Esophagus (tissue), 2 donors: ENCODE measurements at regions not wholly inside any gene's neighbourhood (a gene's known extent, or its start where the extent isn't known, plus 50 kb on each side); places are given as distances from the start of the nearest gene placed in this dataset.
"Not testable (repeated sequence)": the region's sequence is repeated elsewhere in the genome, so short reads cannot be mapped to it uniquely, and the experiment has no call there.

Experiments used
- H3K27ac ChIP-seq, 2 donors: one replicate each; pipeline ENCODE4 v1.5.1; 2013; ENCODE audit warnings: low read depth in 2 of 2, mild to moderate bottlenecking in 2 of 2, inconsistent platforms in 1 of 2, low read length in 1 of 2, moderate library complexity in 1 of 2
- H3K27me3 ChIP-seq, 2 donors: one replicate each; pipeline ENCODE4 v1.6.1; 2013; ENCODE audit warnings: low read length in 2 of 2, control low read depth in 1 of 2, mild to moderate bottlenecking in 1 of 2; ENCODE audit not compliant: insufficient read depth in 2 of 2, control insufficient read depth in 1 of 2
- H3K36me3 ChIP-seq, 2 donors: one replicate each; pipeline ENCODE4 v1.6.1; 2013; ENCODE audit warnings: low read length in 1 of 2; ENCODE audit not compliant: control insufficient read depth in 2 of 2, insufficient read depth in 2 of 2
- H3K4me1 ChIP-seq, 2 donors: one replicate each; pipeline ENCODE4 v1.6.1; 2013; ENCODE audit warnings: low read length in 1 of 2; ENCODE audit not compliant: control insufficient read depth in 2 of 2, insufficient read depth in 2 of 2
- H3K4me3 ChIP-seq, 2 donors: one replicate each; pipeline ENCODE4 v1.5.1; 2013; ENCODE audit warnings: low read length in 2 of 2, mild to moderate bottlenecking in 2 of 2, low read depth in 1 of 2, moderate library complexity in 1 of 2
- H3K9me3 ChIP-seq, 2 donors: one replicate each; pipeline ENCODE4 v1.6.1; 2013; ENCODE audit warnings: mild to moderate bottlenecking in 2 of 2, low read depth in 1 of 2, low read length in 1 of 2, moderate library complexity in 1 of 2; ENCODE audit not compliant: control insufficient read depth in 2 of 2, insufficient read depth in 1 of 2
- WGBS, 2 donors: extraction: QIAGEN DNeasy Blood & Tissue Kit; methylation state at CpG; one replicate each; pipeline ENCODE4 v1.1.7; 2013; 5-methylcytosine and 5-hydroxymethylcytosine counted together
- donor health status: healthy with polysubstance abuse.
- donor health status: Bipolar disorder and iron deficiency.

GRCh38 chr6:51007237-51007636 is 188.6 kb downstream of the TFAP2B start:
- Histone ChIP-seq H3K27ac (no peak overlapping the region), H3K4me1 (no peaks in the 10 kb centered on the region), H3K9me3 (no peaks in the 10 kb centered on the region), H3K4me3 (no peak overlapping the region), H3K36me3 (no peaks in the 10 kb centered on the region), H3K27me3 (no peaks in the 10 kb centered on the region)

GRCh38 chr6:51008693-51009092 is 190.0 kb downstream of the TFAP2B start:
- WGBS, 2 donors = 82 to 88% methylated on average over 1 of the region's 1 CpG
- not testable (repeated sequence) for H3K9me3 ChIP-seq, H3K4me1 ChIP-seq, H3K27ac ChIP-seq, H3K27me3 ChIP-seq, H3K36me3 ChIP-seq, H3K4me3 ChIP-seq

GRCh38 chr6:51013376-51013775 is 194.7 kb downstream of the TFAP2B start:
- no peaks in the 10 kb centered on the region for H3K27me3 ChIP-seq
- H3K36me3 ChIP-seq = no peaks in the 10 kb centered on the region
- H3K4me3 ChIP-seq = no peak overlapping the region
- H3K27ac ChIP-seq = no peak overlapping the region
- no peaks in the 10 kb centered on the region for H3K4me1 ChIP-seq
- no peaks in the 10 kb centered on the region for H3K9me3 ChIP-seq

GRCh38 chr6:51015394-51015793 is 196.7 kb downstream of the TFAP2B start:
- Histone ChIP-seq H3K36me3 (no peaks in the 10 kb centered on the region), H3K4me3 (no peak overlapping the region), H3K9me3 (no peaks in the 10 kb centered on the region), H3K27ac (no peak overlapping the region), H3K27me3 (no peaks in the 10 kb centered on the region), H3K4me1 (no peaks in the 10 kb centered on the region)
- WGBS, 2 donors = 81 to 93% methylated on average over 6 of the region's 6 CpGs

GRCh38 chr6:51016489-51016888 is 197.8 kb downstream of the TFAP2B start:
- Histone ChIP-seq H3K27me3 (no peaks in the 10 kb centered on the region), H3K9me3 (no peaks in the 10 kb centered on the region), H3K4me1 (no peaks in the 10 kb centered on the region), H3K27ac (no peak overlapping the region), H3K36me3 (no peaks in the 10 kb centered on the region), H3K4me3 (no peak overlapping the region)
- 69 to 82% methylated on average over 1 of the region's 1 CpG for WGBS, 2 donors

- no peaks in the 10 kb centered on the region for H3K36me3 ChIP-seq
- H3K4me3 ChIP-seq = no peak overlapping the region
- no peaks in the 10 kb centered on the region for H3K9me3 ChIP-seq
- no peaks in the 10 kb centered on the region for H3K4me1 ChIP-seq
- WGBS, 2 donors = 63 to 67% methylated on average over 5 of the region's 5 CpGs
- H3K27ac ChIP-seq = no peak overlapping the region
- no peaks in the 10 kb centered on the region for H3K27me3 ChIP-seq
Observed at GRCh38 chr6:51019806-51020205, 201.1 kb downstream of the TFAP2B start.

- 63 to 70% methylated on average over 3 of the region's 3 CpGs for WGBS, 2 donors
- no peaks in the 10 kb centered on the region for H3K9me3 ChIP-seq
- H3K4me1 ChIP-seq = no peaks in the 10 kb centered on the region
- no peak overlapping the region for H3K27ac ChIP-seq
- H3K27me3 ChIP-seq = no peaks in the 10 kb centered on the region
- H3K4me3 ChIP-seq = no peak overlapping the region
- no peaks in the 10 kb centered on the region for H3K36me3 ChIP-seq
Observed at GRCh38 chr6:51021171-51021570, 202.5 kb downstream of the TFAP2B start.

GRCh38 chr6:51024126-51024525 is 205.5 kb downstream of the TFAP2B start:
- WGBS, 2 donors = 77 to 88% methylated on average over 3 of the region's 3 CpGs
- Histone ChIP-seq H3K9me3 (no peaks in the 10 kb centered on the region), H3K4me3 (no peak overlapping the region), H3K4me1 (no peaks in the 10 kb centered on the region), H3K36me3 (no peaks in the 10 kb centered on the region), H3K27me3 (no peaks in the 10 kb centered on the region), H3K27ac (no peak overlapping the region)

GRCh38 chr6:51025082-51025777 is 206.6 kb downstream of the TFAP2B start:
- 86 to 87% methylated on average over 18 of the region's 18 CpGs for WGBS, 2 donors
- Histone ChIP-seq H3K27ac (no peak overlapping the region), H3K27me3 (no peaks in the 10 kb centered on the region), H3K4me1 (no peaks in the 10 kb centered on the region), H3K4me3 (no peak overlapping the region), H3K36me3 (no peaks in the 10 kb centered on the region), H3K9me3 (no peaks in the 10 kb centered on the region)

- no peak overlapping the region for H3K4me3 ChIP-seq
- no peak overlapping the region for H3K27ac ChIP-seq
- 60 to 65% methylated on average over 5 of the region's 5 CpGs for WGBS, 2 donors
- H3K36me3 ChIP-seq = no peaks in the 10 kb centered on the region
- H3K9me3 ChIP-seq = no peaks in the 10 kb centered on the region
- H3K4me1 ChIP-seq = no peaks in the 10 kb centered on the region
- H3K27me3 ChIP-seq = no peaks in the 10 kb centered on the region
Observed at GRCh38 chr6:51027283-51028065, 208.8 kb downstream of the TFAP2B start.
